Keratinocyte (primary cell): ENCODE measurements at regions not wholly inside any gene's neighbourhood (a gene's known extent, or its start where the extent isn't known, plus 50 kb on each side); places are given as distances from the start of the nearest gene placed in this dataset.

Source experiments
- EZH2 ChIP-seq: IDR thresholded peaks from one replicate; pipeline ENCODE4 v1.6.1; 2012; ENCODE audit warnings: inconsistent platforms, mild to moderate bottlenecking, low read length, moderate library complexity
- TF ChIP-seq, protein P1 (sequence below), 3 experiments: IDR thresholded peaks in 1 of 3; conservative IDR thresholded peaks in 1 of 3; optimal IDR thresholded peaks in 1 of 3; 2 replicates in 2 of 3; 3 replicates in 1 of 3; pipeline versions ENCODE3 to v1.5.1; 2011; ENCODE audit warnings: low read length in 3 of 3, mild to moderate bottlenecking in 3 of 3, moderate library complexity in 2 of 3, control low read depth in 1 of 3, inconsistent platforms in 1 of 3; ENCODE audit not compliant: insufficient read depth in 2 of 3; ENCODE audit errors: extremely low read depth in 1 of 3

DNA sequence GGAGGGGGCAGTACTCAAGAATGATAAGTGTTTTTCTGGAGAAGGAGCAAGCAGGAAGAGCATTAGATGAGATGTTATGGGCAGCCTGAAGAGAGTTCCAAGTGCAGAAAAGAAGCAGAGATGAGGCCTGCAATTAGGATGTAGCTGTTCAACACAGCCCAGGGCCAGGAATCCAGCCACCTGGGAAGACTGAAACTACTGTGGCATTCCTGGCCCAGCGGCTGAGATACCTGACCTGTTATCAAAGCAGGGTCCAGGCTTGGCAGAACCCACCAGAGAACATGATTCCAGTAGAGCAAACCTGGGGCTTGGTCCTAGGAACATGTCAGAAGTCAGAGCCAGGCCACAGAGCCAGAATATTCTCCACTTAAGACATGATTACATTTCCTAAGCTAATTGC is 73.3 kb upstream of the LRCH1 start:
- TF ChIP-seq, protein P1, sequence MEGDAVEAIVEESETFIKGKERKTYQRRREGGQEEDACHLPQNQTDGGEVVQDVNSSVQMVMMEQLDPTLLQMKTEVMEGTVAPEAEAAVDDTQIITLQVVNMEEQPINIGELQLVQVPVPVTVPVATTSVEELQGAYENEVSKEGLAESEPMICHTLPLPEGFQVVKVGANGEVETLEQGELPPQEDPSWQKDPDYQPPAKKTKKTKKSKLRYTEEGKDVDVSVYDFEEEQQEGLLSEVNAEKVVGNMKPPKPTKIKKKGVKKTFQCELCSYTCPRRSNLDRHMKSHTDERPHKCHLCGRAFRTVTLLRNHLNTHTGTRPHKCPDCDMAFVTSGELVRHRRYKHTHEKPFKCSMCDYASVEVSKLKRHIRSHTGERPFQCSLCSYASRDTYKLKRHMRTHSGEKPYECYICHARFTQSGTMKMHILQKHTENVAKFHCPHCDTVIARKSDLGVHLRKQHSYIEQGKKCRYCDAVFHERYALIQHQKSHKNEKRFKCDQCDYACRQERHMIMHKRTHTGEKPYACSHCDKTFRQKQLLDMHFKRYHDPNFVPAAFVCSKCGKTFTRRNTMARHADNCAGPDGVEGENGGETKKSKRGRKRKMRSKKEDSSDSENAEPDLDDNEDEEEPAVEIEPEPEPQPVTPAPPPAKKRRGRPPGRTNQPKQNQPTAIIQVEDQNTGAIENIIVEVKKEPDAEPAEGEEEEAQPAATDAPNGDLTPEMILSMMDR (optimal IDR thresholded peaks at IDR 0.05 in 1 of 3, IDR thresholded peaks at IDR 0.05 in 1 of 3, conservative IDR thresholded peaks at IDR 0.05 in 1 of 3; ENCODE audit: extremely low read depth in 1 of 3, insufficient read depth in 2 of 3, low read length in 3 of 3) = no peak
- no peak for TF ChIP-seq EZH2
